T-helper 2 cell treated with Interferon-gamma antibody and Interleukin-4, amounts not matched to agents 5 μg/mL and 100 μg/mL, for 36 hours (primary cell): ENCODE measurements at regions not wholly inside any gene's neighbourhood (a gene's known extent, or its start where the extent isn't known, plus 50 kb on each side); places are given as distances from the start of the nearest gene placed in this dataset.
"Not testable (repeated sequence)": the region's sequence is repeated elsewhere in the genome, so short reads cannot be mapped to it uniquely, and the experiment has no call there.

ENCODE experiments used
- DNase-seq: peaks from one replicate; pipeline ENCODE4 v3.0.0; 2021; ENCODE audit warnings: low spot score
- H3K27ac Mint-ChIP-seq: one replicate; pipeline ENCODE4 v1.8.0; 2021; ENCODE audit warnings: mild to moderate bottlenecking, mixed read lengths
- H3K27me3 Mint-ChIP-seq: one replicate; pipeline ENCODE4 v1.8.0; 2021; ENCODE audit warnings: low read depth, mixed read lengths
- H3K36me3 Mint-ChIP-seq: one replicate; pipeline ENCODE4 v1.8.0; 2021; ENCODE audit warnings: low read depth, mixed read lengths
- H3K4me1 Mint-ChIP-seq: one replicate; pipeline ENCODE4 v1.8.0; 2021; ENCODE audit warnings: low read depth, mixed read lengths
- H3K4me3 Mint-ChIP-seq: one replicate; pipeline ENCODE4 v1.8.0; 2022; ENCODE audit warnings: mild to moderate bottlenecking, moderate library complexity, mixed read lengths
- H3K9me3 Mint-ChIP-seq: one replicate; pipeline ENCODE4 v1.8.0; 2021; ENCODE audit warnings: mixed read lengths

DNA sequence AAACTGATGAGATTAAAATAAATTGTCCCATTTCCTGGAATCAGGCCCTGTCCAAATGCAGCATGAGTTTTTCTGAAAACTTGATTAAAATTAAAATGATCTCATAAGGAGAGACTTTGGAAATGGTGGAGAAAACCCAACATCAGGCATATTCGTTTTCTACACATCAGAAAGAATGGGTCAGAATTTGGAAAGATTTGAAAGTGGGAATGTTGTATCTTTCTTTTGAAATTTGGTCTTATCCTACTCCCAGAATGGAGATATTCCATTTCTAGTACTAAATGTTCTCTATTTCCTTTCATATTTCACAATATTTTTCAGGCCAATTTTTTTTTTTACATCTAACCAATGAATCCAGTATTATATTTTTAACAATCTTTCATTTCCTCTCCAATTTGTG, 223.9 kb upstream of the RXFP2 start:
- H3K27ac Mint-ChIP-seq = no peak overlapping the region
- no peaks in the 10 kb centered on the region for H3K27me3 Mint-ChIP-seq
- no peak overlapping the region for H3K4me3 Mint-ChIP-seq
- no peaks in the 10 kb centered on the region for H3K4me1 Mint-ChIP-seq
- H3K9me3 Mint-ChIP-seq = no peaks in the 10 kb centered on the region
- no peaks in the 10 kb centered on the region for H3K36me3 Mint-ChIP-seq
- DNase-seq = no peak

DNA sequence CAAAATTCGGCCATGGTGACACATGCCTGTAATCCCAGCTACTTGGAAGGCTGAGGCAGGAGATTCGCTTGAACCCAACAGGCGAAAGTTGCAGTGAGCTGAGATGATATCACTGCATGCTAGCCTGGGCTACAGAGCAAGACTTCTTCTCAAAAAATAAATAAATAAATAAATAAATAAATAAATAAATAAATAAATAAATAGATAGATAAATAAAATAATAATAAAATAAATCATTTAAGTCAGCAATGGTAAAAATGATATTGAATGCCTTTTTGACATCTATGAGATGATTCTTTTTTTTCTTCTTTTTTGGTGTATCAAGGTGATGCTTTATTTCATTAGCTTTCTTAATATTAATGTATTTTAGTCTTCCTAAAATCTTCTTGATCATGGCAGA, 221.7 kb upstream of the RXFP2 start:
- DNase-seq = no peak
- Mint-ChIP-seq H3K27me3 (no peaks in the 10 kb centered on the region), H3K4me3 (no peak overlapping the region), H3K9me3 (no peaks in the 10 kb centered on the region), H3K4me1 (no peaks in the 10 kb centered on the region), H3K36me3 (no peaks in the 10 kb centered on the region), H3K27ac (no peak overlapping the region)

DNA sequence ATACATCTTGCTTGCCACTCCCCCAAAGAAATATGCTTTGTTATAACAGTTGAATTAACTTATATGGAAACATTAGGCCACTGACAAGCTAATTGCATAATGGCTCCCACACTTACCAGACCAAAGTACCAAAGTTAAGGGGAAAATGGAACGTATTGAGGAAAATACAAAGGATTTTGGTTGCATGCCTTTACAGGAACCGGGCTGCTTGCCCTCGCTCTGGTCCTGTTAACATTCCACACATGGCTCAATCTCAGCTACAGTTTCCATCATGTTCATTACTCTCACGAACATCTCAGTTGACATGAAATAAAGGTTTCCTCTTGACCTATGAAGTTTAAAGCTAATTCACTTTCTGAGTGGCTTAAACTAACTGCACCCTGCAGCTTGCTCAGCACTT, 220.7 kb upstream of the RXFP2 start:
- no peaks in the 10 kb centered on the region for H3K36me3 Mint-ChIP-seq
- H3K27me3 Mint-ChIP-seq = no peaks in the 10 kb centered on the region
- no peak overlapping the region for H3K4me3 Mint-ChIP-seq
- no peaks in the 10 kb centered on the region for H3K9me3 Mint-ChIP-seq
- DNase-seq = no peak
- H3K27ac Mint-ChIP-seq = no peak overlapping the region
- no peaks in the 10 kb centered on the region for H3K4me1 Mint-ChIP-seq

DNA sequence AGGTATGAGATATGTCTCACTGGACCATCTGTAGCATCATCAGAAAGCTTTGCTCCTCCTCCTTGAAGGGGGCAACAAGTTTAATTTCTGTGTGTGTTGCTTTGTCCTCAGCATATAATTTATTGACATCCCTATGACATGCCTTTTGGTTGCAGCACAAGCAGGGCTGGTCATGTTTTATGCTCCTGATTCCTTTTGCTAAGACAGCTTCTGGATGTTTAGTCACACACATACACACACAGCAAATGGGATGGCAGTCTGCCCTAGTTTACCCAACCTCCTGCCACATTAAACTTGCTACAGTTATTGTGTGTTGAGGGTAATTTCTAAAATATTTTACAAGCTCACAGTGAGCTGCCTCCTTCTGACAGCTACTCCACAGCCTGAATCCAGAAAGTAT, 217.9 kb upstream of the RXFP2 start:
- Mint-ChIP-seq H3K27me3 (no peaks in the 10 kb centered on the region), H3K4me1 (no peaks in the 10 kb centered on the region), H3K36me3 (no peaks in the 10 kb centered on the region), H3K4me3 (no peak overlapping the region), H3K27ac (no peak overlapping the region), H3K9me3 (no peaks in the 10 kb centered on the region)
- DNase-seq = no peak

DNA sequence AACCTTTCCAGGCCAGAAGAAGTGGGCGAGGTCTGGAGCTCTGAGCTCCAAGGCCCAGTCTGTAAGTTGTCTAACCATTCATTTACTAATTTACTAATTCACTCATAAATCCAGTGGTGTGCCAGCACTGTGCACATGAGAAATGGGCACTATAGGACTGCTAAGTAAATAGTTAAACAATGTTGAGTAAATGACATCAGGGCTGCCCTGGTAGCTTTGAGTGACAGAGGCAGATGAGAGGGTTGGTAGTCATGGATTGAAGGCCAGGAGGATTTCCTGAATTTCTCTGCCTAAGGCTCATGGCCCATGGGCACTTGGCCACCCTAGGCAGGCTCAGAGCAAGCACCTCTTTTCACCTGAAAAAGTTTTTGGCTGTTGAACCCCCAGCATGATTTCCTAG, 216.9 kb upstream of the RXFP2 start:
- no peaks in the 10 kb centered on the region for H3K9me3 Mint-ChIP-seq
- no peak for DNase-seq
- no peaks in the 10 kb centered on the region for H3K36me3 Mint-ChIP-seq
- no peaks in the 10 kb centered on the region for H3K4me1 Mint-ChIP-seq
- H3K27me3 Mint-ChIP-seq = no peaks in the 10 kb centered on the region
- no peak overlapping the region for H3K4me3 Mint-ChIP-seq
- H3K27ac Mint-ChIP-seq = no peak overlapping the region

DNA sequence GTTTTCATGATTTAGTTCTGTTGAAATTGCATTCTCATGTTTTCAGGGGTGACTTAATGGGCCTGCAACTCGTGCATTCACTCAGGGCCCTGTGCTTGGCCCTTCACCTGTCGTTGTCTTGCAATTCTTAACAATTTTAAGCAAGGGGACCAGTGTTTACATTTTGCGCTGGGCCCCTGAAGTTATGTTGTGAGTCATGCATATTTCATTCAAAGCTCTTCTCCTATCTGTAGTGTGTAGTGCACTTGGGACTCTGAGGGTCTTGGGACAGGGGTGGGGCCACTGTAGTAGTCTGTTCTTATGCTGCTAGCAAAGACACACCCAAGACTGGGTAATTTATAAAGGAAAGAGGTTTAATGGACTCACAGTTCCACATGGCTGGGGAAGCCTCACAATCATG, 211.2 kb upstream of the RXFP2 start:
- DNase-seq = no peak
- Mint-ChIP-seq H3K27me3 (no peaks in the 10 kb centered on the region), H3K4me3 (no peak overlapping the region), H3K4me1 (no peaks in the 10 kb centered on the region), H3K9me3 (no peaks in the 10 kb centered on the region), H3K27ac (no peak overlapping the region), H3K36me3 (no peaks in the 10 kb centered on the region)

DNA sequence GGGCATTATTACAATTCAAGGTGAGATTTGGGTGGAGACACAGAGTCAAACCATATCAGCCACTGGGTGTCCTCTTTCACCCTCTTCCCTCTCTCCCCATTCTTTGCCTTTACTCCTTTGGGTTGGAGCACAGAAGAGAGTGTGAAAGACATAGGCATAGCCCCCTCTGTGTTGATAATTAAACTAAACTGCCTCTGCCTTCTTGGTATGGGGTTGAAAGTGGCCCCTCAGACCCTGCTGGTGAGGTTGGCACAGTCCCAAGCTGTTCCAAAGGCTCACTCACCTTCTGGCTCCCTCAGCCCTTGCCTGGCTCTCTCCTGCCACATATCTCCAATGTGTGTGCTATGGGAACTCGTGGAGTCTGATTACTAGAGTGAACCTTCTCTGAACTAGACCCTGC, 210.6 kb upstream of the RXFP2 start:
- H3K27me3 Mint-ChIP-seq = no peaks in the 10 kb centered on the region
- H3K27ac Mint-ChIP-seq = no peak overlapping the region
- H3K4me1 Mint-ChIP-seq = no peaks in the 10 kb centered on the region
- no peaks in the 10 kb centered on the region for H3K9me3 Mint-ChIP-seq
- no peaks in the 10 kb centered on the region for H3K36me3 Mint-ChIP-seq
- H3K4me3 Mint-ChIP-seq = no peak overlapping the region
- DNase-seq = no peak

DNA sequence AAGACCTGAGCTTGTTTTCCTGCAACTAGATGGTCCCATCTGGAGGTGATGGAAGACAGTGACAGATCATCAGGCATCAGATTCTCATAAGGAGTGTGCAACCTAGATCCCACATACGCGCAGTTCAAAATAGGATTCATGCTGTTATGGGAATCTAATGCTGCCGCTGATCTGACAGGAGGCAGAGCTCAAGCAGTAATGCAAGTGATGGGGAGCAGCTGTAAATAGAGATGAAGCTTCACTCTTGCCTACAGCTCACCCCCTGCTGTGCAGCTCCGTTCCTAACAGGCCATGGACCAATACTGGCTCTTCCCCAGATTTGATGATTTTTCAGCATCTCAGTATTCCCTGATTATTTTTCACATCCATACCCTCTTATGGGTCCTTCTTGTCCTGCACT, 208.4 kb upstream of the RXFP2 start:
- H3K27ac Mint-ChIP-seq = no peak overlapping the region
- no peaks in the 10 kb centered on the region for H3K27me3 Mint-ChIP-seq

DNA sequence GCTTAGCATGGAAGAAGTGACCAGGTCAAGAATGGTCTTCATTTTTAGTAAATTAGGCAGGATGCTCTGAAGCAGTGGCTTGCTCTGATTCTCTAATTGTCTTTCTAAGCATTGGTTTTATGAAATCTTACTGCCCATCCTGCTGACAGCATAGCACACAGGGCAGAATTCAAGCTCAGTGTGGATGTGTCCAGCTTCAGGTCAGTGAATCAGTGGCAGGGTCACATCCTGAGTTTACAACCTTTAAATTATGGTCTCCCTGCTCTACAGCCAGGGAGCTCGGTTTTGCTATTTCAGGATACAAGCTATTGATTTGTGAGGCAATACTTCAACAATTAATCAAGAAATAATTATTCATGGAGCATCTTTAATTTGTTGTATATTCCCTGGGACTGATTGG, 202.3 kb upstream of the RXFP2 start:
- Mint-ChIP-seq H3K4me3 (no peak overlapping the region), H3K9me3 (no peaks in the 10 kb centered on the region), H3K4me1 (no peaks in the 10 kb centered on the region), H3K27me3 (no peaks in the 10 kb centered on the region), H3K36me3 (no peaks in the 10 kb centered on the region), H3K27ac (no peak overlapping the region)
- DNase-seq = no peak

More for the DNA sequence above, 208.4 kb upstream of the RXFP2 start:
- Mint-ChIP-seq H3K4me1 (no peaks in the 10 kb centered on the region), H3K4me3 (no peak overlapping the region), H3K36me3 (no peaks in the 10 kb centered on the region), H3K9me3 (no peaks in the 10 kb centered on the region)
- no peak for DNase-seq

DNA sequence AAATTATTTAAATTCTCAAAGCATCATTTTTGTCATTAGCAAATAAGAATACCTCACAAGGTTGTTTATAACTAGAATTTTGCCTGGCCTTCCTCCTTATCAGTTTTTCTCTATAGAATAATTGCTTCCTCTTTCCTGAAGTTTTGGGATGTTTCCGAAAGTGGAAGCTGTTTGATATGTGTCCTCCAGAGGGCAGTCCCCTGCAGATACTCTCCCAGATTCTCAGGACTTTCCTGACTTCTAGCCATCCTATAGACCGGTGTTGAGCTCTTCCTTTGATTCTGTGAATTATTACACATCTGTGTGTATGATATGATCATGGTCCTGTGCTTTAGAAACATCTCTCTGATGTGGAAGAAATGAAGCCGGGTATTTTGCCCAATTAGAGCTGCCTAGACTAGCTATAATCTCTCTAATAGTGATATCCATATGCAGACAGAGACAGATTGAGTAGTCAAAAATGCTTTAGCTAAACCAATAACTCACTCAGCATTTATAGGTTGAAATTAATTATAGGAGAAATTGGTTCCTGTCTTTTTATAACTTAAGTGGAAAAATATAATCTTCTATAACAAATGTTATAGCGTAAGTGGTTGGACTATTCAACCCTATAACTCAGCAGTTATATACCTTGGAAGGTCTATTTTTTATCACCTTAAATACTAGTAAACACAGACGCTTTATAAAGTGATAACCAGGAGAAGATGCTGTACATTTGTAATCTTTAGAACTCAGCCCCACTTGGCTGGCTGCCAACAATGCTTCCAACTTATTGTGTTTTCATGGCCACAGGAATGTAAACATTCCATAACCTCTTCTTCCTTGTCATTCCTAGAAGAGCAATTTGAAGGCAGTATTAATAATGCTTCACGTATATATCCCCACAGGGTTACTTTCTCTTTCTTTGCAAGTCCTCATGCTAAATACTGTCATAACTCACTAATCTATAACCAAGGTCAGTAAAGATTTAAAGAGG, 201.0 kb upstream of the RXFP2 start:
- Mint-ChIP-seq H3K27ac (no peak overlapping the region), H3K9me3 (no peaks in the 10 kb centered on the region), H3K36me3 (no peaks in the 10 kb centered on the region), H3K4me3 (no peak overlapping the region), H3K27me3 (no peaks in the 10 kb centered on the region), H3K4me1 (no peaks in the 10 kb centered on the region)
- DNase-seq = no peak

DNA sequence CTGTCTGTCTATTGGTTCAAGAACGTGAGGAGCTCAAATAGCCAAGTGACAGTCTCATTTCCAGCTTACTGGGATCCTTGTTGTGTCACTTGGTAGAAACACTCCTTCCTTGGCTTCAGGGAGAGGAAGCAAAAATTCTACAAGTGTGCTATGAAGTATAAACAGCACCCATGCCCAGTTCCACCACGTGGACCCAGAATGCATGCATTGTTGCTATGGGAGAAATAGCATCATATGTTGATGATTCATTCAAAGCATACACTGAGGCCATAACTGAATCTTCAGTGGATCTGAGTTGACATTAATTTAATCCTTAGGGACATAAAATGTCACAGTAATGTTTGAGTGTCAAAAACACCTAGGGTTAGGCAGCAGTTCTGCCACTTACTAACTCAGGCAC, 199.0 kb upstream of the RXFP2 start:
- H3K27ac Mint-ChIP-seq = no peak overlapping the region
- H3K9me3 Mint-ChIP-seq = no peaks in the 10 kb centered on the region
- DNase-seq = no peak
- H3K4me3 Mint-ChIP-seq = no peak overlapping the region
- no peaks in the 10 kb centered on the region for H3K36me3 Mint-ChIP-seq
- H3K4me1 Mint-ChIP-seq = no peaks in the 10 kb centered on the region
- no peaks in the 10 kb centered on the region for H3K27me3 Mint-ChIP-seq

DNA sequence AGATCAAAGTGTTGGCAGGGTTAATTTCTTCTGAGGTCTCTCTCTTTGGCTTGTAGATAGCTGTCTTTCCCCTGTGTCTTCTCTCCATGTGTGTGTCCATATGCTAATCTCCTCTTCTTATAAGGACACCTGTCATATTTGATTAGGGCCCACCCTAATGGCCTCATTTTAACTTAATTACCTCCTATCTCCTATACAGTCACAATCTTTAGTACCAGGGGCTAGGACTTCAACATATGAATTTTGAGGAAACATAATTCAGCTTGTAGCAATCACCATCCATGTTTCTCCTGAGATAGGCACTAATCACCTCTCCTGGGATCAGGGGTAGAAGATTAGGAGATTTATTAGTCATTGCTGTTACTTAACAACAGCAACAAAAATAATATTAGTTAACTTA, 196.1 kb upstream of the RXFP2 start:
- no peak overlapping the region for H3K27ac Mint-ChIP-seq
- DNase-seq = no peak
- no peak overlapping the region for H3K4me3 Mint-ChIP-seq
- H3K36me3 Mint-ChIP-seq = no peaks in the 10 kb centered on the region
- H3K9me3 Mint-ChIP-seq = no peaks in the 10 kb centered on the region
- no peaks in the 10 kb centered on the region for H3K27me3 Mint-ChIP-seq
- no peaks in the 10 kb centered on the region for H3K4me1 Mint-ChIP-seq

DNA sequence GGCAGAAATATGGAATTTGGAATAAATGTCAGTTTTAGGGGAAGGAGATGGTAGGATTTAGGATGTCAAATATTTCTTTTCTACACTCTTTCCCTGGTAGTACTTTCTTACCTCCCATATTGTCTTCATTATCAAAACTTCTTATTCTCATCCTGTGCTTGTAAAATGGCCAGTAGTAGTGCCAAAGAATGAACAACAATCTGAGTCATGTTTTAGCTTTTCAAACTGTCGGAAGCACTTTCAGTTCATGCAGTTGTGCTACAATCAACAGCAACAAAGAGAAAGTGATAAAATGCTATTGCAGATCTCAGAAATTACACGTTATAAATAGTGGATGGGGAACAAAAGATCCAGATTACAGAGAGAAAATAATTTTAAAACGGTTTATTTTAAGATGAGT, 193.7 kb upstream of the RXFP2 start:
- no peaks in the 10 kb centered on the region for H3K27me3 Mint-ChIP-seq
- no peaks in the 10 kb centered on the region for H3K36me3 Mint-ChIP-seq
- H3K27ac Mint-ChIP-seq = no peak overlapping the region
- no peaks in the 10 kb centered on the region for H3K9me3 Mint-ChIP-seq
- no peaks in the 10 kb centered on the region for H3K4me1 Mint-ChIP-seq
- DNase-seq = no peak
- H3K4me3 Mint-ChIP-seq = no peak overlapping the region

DNA sequence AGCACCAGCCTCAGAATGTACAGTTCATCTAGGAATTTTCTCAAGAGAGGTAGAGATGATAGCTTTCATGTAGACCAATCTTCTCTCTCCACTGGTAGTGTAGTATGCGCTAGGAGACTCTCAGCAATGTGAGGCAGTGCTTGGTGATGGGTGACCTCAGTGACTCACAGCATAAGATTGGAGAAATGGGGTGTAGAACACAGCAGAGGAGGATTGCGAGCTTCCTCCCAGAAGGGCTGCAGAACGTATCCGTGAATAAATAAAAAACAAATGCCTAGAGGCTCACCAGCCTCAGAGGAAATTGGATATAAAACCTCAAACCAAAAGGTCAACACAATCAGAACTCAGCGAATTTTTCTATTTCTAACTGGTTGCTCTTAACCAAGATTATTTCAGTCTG, 182.9 kb upstream of the RXFP2 start:
- peaks cover 4% of the 10 kb centered on the region for H3K9me3 Mint-ChIP-seq
- no peaks in the 10 kb centered on the region for H3K36me3 Mint-ChIP-seq
- no peak for DNase-seq
- H3K4me3 Mint-ChIP-seq = no peak overlapping the region
- no peaks in the 10 kb centered on the region for H3K4me1 Mint-ChIP-seq
- H3K27me3 Mint-ChIP-seq = no peaks in the 10 kb centered on the region
- H3K27ac Mint-ChIP-seq = no peak overlapping the region

DNA sequence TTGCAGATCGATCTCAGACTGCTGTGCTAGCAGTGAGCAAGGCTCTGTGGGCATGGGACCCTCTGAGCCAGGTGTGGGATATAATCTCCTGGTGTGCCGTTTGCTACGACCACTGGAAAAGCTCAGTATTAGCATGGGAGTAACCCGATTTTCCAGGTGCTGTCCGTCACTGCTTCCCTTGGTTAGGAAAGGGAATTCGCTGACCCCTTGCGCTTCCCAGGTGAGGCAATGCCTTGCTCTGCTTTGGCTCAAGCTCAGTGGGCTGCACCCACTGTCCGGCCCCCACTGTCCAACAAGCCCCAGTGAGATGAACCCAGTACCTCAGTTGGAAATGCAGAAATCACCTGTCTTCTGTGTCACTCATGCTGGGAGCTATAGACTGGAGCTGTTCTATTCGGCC, 155.1 kb upstream of the RXFP2 start:
- not testable (repeated sequence) for H3K27ac Mint-ChIP-seq, H3K4me3 Mint-ChIP-seq, H3K36me3 Mint-ChIP-seq, DNase-seq, H3K9me3 Mint-ChIP-seq, H3K27me3 Mint-ChIP-seq, H3K4me1 Mint-ChIP-seq
